HG02943 (cell line): ENCODE measurements at regions not wholly inside any gene's neighbourhood (a gene's known extent, or its start where the extent isn't known, plus 50 kb on each side); places are given as distances from the start of the nearest gene placed in this dataset.

Experiments
- ATAC-seq: cut with Tn5 transposase; IDR thresholded peaks from one replicate; pipeline ENCODE4 v1.9.1; 2021; ENCODE audit warnings: mild to moderate bottlenecking, low read depth, moderate library complexity; ENCODE audit not compliant: unreplicated experiment

DNA sequence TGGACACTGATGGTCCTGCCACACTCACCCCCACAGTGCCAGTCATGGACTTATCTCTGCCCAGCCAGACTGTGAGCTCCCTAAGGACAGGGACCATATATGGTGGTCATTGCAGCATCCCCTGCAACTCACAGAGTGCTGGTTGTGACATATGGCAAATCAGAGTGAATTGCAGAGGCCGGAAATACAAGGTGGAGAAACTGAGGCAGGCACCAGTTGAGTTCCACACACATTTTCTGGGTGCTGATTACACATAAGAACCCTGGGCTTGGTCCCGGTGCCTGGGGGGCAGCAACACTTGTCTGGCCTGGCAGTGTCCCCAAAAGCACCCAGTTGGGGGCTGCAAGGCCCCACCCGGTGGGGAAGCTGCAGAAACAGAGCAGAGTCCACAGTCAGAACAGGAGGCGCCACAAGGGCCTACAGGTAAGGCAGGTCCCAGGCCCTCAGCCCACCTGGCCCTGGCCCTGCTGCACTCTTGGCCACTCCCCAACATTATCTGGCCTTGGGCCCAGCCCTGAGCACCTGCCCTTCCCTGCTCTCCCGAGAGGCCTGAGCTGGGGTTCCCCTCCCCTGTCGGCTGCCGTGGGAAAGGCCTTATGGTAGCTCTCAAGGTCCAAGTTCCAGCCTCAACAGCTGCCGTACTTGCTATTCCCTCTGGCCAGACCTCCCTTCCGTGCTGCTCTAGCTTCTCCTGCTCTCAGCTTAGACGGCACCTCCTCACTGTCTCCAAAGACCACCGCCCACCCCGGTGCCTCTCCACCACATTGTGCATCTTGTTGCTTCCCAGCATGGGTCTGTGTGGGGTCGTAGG lies 140.8 kb upstream of the PTPN1 start:
- no peak for ATAC-seq

DNA sequence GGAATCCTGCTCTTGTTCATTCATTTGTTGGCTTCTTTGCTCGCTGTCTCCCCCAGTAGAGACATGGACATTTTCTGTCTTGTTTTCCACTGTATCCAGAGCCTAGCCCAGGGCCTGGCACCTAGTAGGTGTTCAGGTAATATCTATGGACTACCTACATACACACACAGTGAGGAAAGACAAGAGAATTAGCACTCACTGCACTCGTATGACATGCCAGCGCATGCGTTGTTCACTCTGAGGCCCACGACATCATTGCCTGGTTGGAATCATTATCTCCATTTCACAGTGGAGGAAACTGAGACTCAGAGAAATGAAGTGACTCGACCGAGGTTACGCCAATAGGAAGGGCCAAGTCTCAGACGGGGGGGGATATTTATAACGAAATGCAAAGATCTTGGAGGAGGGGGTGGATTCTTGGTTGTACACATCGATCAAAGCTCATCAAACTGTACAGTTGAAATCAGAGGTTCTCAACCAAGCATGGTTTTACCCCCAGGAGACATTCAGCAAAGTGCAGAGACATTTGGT lies 140.1 kb upstream of the PTPN1 start:
- no peak for ATAC-seq

DNA sequence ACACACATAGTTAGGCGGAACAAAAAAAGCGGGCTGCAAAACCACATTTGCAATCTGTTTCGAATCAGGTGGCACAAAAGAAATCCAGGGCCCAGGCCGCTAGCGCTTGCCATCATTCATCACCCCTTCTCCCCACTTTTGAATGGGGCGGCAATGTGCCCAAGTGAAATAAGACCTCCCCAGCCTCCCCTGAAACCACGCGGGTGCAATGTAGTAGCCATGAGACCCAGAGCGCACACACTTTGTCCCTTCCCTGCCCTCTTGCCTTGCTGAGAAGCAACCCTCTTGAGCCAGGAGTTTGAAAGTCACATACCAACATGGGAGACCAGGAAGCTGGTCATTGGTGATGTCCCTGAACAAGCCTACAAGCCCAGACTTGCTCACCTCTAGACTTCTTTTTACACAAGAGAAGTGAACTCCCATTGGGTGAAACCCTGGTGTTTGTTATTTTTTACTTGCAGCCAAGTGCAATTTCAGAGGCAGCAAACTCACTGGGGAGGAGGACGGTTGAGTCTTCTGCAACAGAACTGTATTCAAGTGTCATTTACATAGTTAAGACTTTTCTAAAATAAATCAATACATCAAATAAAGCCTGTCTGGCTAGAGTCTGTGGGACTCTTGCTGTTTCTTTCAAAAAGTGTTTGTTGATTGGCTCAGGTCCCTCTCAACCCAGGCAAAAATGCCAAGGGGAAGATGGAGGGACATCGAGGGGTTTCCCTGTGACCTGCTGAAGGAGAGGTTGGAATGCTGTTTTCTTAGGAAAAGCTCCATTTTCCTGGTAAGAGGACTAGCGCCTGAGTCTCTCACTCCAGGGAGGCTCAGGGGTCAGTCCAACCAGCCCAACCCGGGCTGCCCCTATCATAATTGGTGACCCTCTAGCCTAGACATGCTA lies 138.1 kb upstream of the PTPN1 start:
- ATAC-seq = no peak

DNA sequence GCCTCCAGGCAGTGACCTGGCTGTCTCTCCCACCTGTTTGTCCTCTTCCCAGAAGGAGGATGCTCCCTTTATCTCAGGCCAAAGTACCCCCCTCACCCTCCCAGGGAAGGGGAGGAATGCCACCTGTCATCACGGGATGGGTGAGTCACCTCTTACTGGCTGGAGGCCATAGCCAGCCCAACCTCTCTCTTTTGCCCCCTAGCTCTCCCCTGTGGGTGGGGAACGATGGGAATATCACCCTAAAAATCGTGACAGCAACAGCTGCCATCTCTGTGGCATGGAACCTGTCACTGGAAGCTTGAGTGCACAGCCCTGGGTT lies 137.5 kb upstream of the PTPN1 start:
- no peak for ATAC-seq

DNA sequence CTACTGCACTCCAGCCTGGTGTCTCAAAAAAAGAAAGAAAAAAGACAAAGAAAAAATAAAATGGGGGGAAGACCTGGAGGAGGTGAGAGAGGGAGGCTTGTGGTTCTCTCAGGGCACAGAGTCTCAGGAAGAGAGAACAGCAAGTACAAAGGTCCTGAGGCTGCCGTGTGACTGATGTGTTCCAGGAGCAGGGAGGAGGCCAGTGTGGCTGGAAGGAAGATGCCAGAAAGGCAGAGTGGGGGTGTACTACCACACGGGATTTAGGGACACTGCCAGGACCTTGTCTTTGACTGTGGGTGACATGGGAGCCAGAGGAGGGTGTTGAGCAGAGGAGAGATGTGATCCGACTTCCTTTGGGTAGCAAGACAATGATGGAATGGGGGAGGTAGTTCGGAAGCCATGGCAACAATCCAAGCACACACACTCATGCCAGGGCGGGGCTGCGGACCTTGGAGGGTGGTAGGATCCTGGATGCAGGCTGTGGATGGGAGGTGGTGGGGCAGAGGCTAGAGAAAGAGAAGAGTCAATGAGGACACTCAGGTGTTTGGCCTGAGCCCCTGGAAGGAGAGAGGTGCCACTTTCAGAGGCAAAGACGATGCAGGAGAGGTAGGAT lies 136.4 kb upstream of the PTPN1 start:
- ATAC-seq = no peak

DNA sequence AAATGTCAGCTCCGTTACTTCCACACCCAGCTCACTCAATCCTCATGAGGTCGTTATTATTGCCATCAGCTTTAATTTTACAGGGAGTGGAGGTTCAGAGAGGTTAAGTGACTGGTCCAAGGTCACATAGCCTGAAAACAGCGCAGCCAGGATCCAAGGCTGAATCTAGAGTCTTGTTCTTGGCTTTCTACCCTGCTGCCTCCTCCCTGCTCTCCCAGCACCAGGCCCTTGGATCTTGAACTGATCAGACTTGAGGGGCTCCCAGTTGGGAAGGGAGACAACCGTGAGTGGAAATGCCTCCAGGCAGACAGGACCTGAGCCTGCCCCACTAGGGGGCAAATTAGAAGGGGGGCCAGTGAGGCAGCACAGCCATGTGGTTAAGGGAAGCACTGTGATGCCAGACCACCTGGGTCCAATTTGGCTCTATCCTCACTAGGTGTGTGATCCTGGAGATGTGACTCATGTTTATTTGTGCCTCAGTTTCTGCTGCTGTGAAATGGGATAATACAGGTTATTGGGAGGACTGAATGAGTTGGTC lies 135.6 kb upstream of the PTPN1 start:
- ATAC-seq = no peak

DNA sequence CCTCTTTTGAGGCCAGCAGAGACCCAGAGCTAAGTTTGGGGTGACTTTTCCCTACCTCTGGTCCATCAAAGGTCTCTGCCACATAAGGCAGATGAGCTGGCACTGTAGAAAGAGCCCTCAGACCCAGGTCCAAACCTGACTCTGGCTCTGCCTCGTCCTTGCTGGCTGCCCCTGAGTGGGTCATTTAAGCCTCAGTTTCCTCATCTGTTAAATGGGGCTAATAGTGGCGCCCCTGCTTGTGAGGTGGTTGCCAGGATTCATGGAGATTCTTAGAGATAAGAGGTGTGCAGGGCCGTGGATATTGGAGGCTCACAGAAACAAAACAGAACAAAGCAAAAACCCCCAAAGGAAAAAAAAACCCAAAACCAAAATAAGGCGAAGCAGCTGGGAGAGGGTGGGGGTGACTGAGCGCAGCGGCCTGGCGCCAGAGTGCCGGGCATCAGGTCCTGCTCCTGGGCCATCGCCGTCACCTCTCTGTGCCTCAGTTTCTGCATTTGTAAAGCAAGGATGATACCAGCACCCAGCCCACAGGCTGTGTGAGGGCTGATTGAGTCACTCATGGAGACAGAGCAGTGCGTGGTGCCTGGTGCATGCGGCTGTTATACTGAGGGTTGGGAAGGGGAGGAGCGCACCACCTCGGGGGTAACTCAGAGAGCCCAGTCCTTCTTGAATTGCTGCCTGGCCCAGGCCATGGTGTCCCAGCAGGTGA lies 133.8 kb upstream of the PTPN1 start:
- no peak for ATAC-seq

DNA sequence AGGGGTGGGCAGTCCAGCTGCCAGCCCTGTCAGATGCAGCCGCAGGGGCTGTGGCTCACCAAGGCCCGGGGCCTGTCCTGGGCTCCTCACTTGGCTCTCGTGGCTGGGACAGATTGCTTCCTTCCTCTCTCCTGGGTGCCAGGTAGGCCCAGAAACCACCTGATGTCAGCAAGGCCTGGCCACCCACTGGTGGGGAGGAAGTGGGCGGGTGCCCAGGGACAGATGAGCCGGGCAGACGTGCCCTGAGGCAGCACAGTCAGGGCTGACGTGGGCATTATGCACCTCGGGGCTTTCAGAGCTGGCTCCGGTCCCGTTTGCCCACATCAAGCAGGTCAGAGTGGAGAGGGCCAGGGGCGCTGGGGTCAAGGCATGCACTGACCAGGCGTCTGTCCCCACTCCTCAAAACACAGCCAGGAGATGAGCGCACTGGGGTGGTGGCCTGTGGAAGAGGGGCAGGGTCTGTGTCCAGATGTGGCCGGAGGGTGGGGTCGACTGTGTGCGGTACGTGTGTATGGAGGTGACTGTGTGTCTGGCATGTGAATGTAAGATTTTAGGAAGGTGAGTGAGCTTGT lies 133.2 kb upstream of the PTPN1 start:
- ATAC-seq = no peak

DNA sequence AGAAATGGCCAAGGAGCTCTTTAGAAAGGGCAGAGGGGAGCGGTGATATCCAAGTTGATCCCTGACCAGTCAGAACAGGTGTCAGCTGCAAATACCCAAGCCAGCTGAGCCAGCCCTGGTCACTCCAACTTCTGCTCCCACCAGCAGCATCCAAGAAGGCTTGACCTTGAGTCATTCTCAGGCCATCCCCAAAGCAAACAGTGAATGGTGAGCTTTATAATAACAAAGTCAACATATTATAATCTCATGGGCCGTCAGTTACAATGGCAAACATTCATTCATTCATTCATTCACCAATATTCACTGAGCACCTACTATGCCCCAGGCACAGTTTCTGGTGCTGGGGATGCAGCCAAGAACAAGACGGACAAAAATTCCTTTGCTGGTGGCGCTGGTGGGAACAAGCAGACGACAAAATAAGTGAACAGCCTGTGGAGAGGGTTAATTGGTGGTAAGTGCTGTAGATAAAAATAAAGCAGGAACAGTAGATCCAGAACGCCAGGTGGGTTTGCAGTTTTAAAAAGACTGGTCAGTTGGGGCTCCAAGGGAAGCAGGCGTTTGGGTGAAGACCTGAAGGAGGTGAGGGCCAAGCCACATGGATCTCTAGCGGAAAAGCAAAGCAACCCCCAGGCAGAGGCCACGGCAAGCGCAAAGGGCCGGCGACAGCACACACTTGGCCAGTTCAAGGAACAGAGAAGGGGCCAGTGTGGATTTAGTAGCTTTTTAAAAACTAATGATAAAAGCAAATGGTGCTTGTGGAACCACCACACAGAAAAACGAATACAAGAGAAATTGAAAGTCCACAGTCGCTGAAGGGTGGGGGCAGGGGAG lies 131.8 kb upstream of the PTPN1 start:
- ATAC-seq = no peak

DNA sequence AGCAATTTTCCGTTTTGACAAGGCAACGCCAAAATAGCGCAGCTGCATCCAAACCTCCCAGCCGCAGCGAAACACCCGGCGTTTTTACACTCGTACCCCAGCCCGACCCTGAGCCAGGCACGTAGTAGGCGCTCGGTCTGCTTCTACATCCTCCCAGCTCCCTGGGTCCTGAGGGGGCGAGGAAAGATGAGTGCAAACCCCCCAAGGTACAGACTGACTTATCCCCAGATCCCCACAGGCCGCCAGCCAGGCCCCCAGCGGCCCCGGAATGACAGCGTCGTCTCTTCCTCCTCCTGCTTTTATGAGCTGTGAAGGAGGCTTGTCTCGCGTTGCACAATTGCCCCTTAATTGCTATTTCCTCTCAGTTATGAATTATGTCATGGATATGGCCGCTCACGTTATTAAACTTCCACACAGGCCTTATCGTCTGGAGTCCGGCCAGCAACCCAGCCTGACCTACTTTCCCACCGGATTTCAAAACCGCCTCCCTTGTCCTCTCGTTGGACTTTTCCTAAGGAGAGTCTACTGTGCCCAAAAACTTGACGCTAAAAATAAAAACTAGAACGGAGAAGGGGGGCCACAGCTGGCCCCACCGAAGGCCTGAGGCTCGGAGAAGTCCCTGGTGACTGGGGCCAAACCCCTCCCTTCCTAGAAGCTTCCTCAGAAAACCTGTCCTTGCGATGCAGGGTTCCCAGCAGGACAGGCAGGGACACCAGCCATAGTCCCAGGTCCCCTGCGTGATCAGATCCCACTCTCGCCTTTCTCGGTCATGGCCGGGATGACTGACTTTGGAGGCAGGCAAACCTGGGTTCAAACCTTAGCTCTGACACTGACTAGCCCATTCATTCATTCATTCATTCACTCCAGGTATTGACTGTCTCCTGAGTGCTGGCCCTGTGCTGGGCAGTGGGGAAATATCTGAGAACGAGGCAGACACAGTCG lies 130.9 kb upstream of the PTPN1 start:
- no peak for ATAC-seq

DNA sequence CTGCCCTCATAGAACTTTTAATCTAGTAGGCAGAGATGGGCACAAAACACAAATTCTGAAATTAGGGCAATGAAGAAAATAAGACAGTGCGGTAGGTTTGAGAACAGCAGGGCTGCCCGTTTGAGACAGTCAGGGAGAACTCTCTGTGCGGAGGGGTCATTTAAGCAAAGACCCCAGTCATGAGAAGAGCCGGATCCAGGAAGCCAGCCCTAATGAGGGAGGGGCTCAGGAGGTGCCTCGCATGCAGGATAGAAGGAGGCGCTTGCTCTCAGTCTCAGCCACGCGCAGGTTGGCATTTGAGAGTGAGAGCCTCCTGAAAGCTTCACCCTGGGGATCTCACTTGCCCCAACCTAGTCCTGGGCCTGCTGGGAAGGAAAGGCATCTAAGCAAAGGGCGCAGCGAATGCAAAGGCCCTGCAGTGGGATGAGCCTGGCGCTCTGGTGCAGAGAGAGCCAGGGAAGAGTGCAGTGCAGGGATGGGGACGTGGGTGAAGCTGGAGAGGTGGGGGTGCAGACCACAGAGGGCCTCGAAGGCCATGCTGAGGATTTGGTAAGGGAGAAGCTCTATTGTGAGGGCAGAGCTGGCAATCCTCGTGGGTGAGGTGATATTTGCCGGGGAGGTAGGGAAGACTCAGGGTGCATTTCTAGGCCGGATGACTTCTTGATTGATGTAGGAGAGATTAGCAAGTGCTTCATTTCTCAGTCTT lies 130.0 kb upstream of the PTPN1 start:
- ATAC-seq = no peak

DNA sequence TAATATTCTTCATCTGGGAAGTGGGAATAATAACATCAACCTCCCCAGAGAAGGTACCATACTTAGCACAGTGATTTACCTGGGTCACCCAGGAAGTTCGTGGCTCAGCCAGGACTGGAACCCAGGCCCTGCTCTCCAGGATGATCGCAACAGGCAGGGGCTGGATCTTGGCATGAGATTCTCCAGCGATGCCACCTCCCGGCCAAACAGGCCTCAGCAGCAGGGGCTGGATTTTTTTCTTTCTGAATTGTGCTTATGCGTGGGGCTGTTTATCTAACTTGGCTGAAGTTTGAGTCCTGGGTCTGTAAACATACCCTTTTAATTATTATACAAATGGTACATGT lies 129.5 kb upstream of the PTPN1 start:
- ATAC-seq = no peak

DNA sequence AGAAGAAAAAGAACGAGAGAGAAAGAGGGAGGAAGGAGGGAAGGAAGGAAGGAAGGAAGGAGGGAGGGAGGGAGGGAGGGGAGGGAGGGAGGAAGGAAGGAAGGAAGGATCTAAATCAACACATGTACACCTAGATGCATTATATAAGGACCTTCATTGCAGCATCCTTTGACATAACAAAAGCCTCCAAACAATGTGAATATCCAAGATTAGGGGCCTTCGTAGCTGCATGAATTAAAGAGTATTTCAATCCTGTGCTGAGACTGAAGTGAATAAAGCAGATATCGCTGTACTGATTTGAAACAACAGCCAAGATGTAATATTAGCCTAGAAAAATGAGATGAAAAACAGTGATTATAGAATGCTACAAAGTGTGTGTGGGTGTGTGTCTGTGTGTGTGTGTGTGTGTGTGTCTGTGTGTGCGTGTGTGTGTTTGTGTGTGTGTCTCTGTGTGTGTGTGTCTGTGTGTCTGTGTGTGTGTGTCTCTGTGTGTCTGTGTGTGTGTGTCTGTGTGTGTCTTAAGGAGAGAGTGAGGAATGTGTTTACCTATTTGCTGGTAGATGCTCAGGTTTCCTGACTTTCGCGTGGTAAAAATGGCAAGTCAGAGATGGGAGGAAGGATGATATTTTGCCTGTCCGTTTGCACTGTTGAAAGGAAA lies 129.0 kb upstream of the PTPN1 start:
- ATAC-seq = no peak

DNA sequence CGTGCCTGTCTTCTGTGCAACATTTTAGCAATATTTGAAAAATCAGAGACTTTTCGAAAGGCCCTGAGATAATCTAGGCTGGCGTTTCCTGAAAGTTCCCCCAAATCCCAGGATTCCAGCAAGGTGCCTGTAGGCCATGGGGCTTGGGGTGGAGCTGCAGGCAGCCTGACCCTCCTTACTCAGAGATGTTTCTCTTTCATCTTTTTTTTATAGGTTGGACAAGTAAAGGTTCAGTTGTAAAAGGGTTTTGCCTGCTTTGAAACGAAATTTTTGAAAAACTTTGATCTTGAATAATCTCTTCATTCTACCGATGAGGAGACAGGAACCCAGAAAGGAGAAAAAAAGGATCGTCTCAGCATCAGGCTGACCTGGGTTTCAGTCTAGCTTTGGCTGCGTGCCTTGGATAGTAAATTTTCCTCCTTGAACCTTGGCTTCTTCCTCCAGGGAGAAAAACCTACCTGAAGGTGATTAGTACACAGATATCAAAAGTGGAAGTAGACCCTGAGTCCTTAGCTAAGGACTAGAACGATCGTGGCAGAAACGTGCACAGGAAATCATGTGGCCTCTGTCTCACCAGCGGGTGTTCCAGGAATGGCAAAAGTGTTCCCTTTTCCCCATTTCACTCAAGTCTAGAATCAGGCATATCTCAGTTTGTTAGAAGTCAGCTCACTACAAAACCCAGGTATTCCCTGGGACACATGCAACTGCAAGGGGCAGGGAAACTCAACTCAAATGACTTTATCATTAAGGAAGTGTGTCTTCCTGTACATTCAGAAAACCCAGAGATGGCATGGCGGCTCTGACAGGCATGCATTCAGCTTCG lies 128.2 kb upstream of the PTPN1 start:
- ATAC-seq = no peak

DNA sequence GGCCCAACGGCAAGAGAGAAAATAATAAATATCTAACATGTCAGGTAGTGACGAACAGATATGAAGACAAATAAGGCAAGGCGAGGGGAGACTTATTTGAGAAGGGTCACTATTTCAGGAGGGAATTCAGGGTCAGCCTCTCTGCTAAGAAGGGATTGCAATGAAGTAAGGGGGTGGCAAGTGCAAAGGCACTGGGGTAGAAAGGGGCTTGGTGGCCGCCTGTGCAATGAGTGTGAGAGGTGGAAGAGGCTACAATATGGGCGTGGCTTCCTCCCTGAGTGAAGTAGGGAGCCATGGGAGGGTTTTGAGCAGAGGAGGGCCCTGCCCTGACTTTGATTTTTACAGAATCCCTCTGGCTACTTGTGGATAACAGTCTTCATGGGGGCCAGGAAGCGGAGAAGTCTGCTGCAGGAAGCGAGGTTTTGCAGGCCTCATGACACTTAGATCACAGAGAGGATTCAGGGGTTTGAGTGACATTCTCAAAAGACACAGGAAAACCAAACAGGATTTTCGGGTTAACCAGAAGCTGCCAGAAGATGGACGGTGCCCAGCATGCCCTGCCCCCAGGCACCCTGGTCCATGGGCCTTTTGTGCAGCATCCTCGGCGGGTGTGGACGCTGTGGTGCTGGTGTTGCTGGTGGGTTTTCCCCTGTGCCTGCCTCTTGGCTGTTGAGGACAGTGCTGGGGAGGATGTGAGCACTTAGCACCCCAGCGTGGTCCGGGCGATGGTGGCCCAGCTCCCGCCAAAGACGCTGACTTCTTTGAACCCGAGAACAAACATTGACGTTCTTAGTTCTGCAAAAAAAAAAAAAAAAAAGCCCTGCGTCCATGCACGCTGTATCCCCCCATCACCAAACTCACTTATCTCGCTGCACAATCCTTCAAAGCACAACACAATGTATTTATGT lies 124.2 kb upstream of the PTPN1 start:
- no peak for ATAC-seq
